ENCODE measurements at regions not wholly inside any gene's neighbourhood (a gene's known extent, or its start where the extent isn't known, plus 50 kb on each side); places are given as distances from the start of the nearest gene placed in this dataset.

DNA sequence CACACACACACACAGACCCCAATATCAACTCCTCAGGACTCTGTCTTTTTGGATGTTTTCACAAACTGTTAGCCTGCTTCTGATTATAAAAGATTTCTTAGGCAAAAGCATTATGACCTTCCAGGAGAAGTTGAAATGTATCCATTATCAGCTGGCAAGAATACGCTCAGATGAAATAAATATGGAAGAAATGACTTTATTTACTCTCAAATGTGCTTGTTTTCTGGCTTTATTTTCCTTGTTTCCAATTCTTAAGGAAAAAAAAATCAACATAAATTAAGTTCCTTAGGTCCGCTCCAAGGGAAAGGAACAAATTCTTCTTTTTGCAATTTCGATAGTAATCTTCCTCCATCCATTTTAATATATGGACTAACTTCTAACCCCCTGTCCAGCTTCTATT, 175.6 kb upstream of the HCCS start:
- peaks cover 11% of the 10 kb centered on the region for H3K9me3 Mint-ChIP-seq
- H3K4me1 Mint-ChIP-seq, result peaks cover 40% of the 10 kb centered on the region
- no peaks in the 10 kb centered on the region for H3K27me3 Mint-ChIP-seq (ENCODE audit: low read depth)
- TF ChIP-seq, protein P1, sequence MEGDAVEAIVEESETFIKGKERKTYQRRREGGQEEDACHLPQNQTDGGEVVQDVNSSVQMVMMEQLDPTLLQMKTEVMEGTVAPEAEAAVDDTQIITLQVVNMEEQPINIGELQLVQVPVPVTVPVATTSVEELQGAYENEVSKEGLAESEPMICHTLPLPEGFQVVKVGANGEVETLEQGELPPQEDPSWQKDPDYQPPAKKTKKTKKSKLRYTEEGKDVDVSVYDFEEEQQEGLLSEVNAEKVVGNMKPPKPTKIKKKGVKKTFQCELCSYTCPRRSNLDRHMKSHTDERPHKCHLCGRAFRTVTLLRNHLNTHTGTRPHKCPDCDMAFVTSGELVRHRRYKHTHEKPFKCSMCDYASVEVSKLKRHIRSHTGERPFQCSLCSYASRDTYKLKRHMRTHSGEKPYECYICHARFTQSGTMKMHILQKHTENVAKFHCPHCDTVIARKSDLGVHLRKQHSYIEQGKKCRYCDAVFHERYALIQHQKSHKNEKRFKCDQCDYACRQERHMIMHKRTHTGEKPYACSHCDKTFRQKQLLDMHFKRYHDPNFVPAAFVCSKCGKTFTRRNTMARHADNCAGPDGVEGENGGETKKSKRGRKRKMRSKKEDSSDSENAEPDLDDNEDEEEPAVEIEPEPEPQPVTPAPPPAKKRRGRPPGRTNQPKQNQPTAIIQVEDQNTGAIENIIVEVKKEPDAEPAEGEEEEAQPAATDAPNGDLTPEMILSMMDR (IDR thresholded peaks at IDR 0.05; ENCODE audit: unreplicated experiment in 3 of 3), result no peak
- H3K36me3 Mint-ChIP-seq (ENCODE audit: low read depth), result no peaks in the 10 kb centered on the region
- H3K4me3 Mint-ChIP-seq, result peak overlapping the region in 1 of 3 experiments; percentile 10
- H3K27ac Mint-ChIP-seq, result peak overlapping the region in 2 of 3 experiments; percentile 74 to 75

DNA sequence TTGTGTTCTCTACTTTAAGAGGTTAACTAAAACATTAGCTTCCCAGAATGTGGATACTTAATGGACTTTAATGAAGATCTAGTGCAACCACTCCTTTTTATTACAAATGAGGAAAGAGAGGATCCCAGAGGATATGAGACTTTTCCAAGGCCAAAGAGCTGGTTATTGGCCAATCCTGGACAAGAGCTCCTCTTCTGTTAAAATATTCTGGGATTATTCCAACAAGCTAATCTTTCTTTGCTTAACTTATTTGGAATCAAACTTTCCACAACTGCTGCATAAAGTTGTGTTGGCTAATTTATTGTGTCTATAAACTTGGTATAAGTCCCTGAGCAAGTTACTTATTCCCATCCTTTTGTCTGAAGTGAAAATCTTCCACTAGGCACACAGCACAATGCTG, 174.2 kb upstream of the HCCS start:
- Mint-ChIP-seq H3K4me1 (peaks cover 35% of the 10 kb centered on the region), H3K27ac (peak overlapping the region in 1 of 3 experiments; percentile 74), H3K27me3 (ENCODE audit: low read depth) (no peaks in the 10 kb centered on the region), H3K4me3 (no peak overlapping the region), H3K9me3 (peaks cover 11% of the 10 kb centered on the region), H3K36me3 (ENCODE audit: low read depth) (no peaks in the 10 kb centered on the region)
- TF ChIP-seq, protein P1 (IDR thresholded peaks at IDR 0.05; ENCODE audit: unreplicated experiment in 3 of 3), result no peak

DNA sequence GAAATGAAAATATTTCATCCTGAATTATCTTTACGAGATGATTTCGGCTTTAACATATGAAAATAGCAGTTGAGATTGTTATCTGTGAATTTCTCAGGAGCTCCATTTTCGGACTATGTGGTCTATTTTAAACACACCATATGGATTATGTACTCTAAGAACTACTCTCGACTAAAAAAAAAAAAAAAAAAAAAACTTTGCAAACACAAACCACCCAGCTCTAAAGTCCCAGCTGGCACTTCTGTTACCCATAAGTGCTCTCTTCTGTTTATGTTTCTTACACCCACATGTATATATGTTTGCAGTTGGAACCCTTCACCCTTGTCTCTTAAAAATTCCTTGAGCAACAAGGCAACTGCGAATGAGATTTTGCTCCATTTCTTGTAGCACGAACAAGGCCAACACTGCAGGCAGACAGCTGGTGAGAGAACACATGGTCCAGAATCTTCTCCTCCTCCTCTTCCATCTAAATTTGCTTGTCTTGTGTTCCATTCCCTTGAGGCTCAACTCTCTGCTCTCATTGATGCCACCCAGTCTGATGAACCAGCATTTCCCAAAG, 172.7 kb upstream of the HCCS start:
- Mint-ChIP-seq H3K4me1 (peaks cover 27% of the 10 kb centered on the region), H3K9me3 (peaks cover 16% of the 10 kb centered on the region), H3K27me3 (ENCODE audit: low read depth) (no peaks in the 10 kb centered on the region), H3K4me3 (no peak overlapping the region), H3K27ac (peak overlapping the region; percentile 32 to 74 (median 66)), H3K36me3 (ENCODE audit: low read depth) (peaks cover 3% of the 10 kb centered on the region)
- TF ChIP-seq, protein P1 (IDR thresholded peaks at IDR 0.05; ENCODE audit: unreplicated experiment in 3 of 3), result no peak

DNA sequence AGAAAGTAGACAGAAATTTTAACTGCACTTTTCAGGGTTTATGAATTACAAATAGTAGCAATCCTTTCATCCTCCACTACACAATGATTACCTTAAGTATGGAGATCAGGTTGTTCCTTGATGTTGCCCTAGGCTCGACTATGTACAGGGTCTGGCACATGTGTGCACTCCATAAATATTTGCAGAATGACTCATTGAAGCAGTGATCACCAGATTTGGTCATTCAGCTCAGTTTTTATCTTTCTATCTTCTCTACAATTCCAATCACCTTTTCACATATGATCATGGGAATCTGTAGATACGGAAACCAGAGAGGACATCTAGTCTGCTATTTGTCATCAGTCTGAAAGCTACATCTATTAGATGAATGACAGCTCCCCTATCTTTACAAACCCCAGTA, 171.7 kb upstream of the HCCS start:
- Mint-ChIP-seq H3K9me3 (peaks cover 16% of the 10 kb centered on the region), H3K27ac (no peak overlapping the region), H3K4me3 (no peak overlapping the region), H3K36me3 (ENCODE audit: low read depth) (peaks cover 3% of the 10 kb centered on the region), H3K27me3 (ENCODE audit: low read depth) (no peaks in the 10 kb centered on the region), H3K4me1 (peaks cover 30% of the 10 kb centered on the region)
- TF ChIP-seq, protein P1 (IDR thresholded peaks at IDR 0.05; ENCODE audit: unreplicated experiment in 3 of 3), result no peak

DNA sequence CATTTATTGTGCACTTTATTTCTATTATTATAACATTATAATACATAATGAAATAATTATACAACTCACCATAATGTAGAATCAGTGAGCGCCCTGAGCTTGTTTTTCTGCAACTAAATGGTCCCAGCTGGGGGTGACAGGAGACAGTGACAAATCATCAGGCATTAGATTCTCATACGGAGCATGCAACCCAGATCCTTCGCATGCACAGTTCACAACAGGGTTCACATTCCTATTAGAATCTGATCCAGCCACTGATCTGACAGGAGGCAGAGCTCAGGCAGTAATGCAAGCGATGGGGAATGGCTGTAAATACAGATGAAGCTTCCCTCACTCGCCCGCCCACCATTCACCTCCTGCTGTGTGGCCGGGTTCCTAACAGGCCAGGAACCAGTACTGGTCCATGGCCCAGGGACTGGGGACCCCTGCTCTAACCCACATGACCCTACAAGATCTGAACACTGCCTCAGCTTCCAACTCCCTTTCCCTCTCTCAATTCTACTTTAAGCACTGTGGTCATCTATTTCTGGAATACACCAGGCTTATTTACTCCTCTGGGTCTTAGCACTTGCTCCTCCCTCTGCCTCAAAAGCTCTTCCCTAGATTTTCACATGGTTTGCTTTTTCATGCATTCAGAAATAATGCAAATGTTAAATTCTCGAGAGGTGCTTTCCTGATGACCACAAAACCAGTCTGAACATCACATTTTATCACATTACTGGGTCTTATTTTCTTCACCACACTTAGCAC, 166.8 kb upstream of the HCCS start:
- TF ChIP-seq, protein P1 (IDR thresholded peaks at IDR 0.05; ENCODE audit: unreplicated experiment in 3 of 3), result no peak
- H3K4me3 Mint-ChIP-seq, result peak overlapping the region in 1 of 3 experiments; percentile 18
- peaks cover 20% of the 10 kb centered on the region for H3K4me1 Mint-ChIP-seq
- peaks cover 3% of the 10 kb centered on the region for H3K36me3 Mint-ChIP-seq (ENCODE audit: low read depth)
- no peaks in the 10 kb centered on the region for H3K27me3 Mint-ChIP-seq (ENCODE audit: low read depth)
- H3K9me3 Mint-ChIP-seq, result peaks cover 13% of the 10 kb centered on the region
- H3K27ac Mint-ChIP-seq, result peak overlapping the region; percentile 9 to 21 (median 14)

All from nephron (organoid).